ENCODE measurements at regions not wholly inside any gene's neighbourhood (a gene's known extent, or its start where the extent isn't known, plus 50 kb on each side); places are given as distances from the start of the nearest gene placed in this dataset.

GRCh38 chr1:221574529-221574928 lies 167.4 kb downstream of the DUSP10 start:
- TF ChIP-seq CTCF (IDR thresholded peaks at IDR 0.05) (no peak), ZFX (IDR thresholded peaks at IDR 0.05; ENCODE audit: borderline replicate concordance) (no peak)
